GM18909 (cell line): ENCODE measurements at regions not wholly inside any gene's neighbourhood (a gene's known extent, or its start where the extent isn't known, plus 50 kb on each side); places are given as distances from the start of the nearest gene placed in this dataset.

Source experiments
- ATAC-seq: cut with Tn5 transposase; IDR thresholded peaks from one replicate; pipeline ENCODE4 v1.9.1; 2021; ENCODE audit warnings: mild to moderate bottlenecking; ENCODE audit not compliant: unreplicated experiment, poor library complexity

GRCh38 chr1:5274527-5274926, 620.1 kb downstream of the AJAP1 start:
- ATAC-seq: no peak

GRCh38 chr1:5273280-5274003, 619.0 kb downstream of the AJAP1 start:
- no peak for ATAC-seq

- no peak for ATAC-seq
Measured at GRCh38 chr1:5272325-5272724, 617.9 kb downstream of the AJAP1 start.

- no peak for ATAC-seq
Measured at GRCh38 chr1:5271264-5271663, 616.9 kb downstream of the AJAP1 start.

- no peak for ATAC-seq
Measured at GRCh38 chr1:5269901-5270300, 615.5 kb downstream of the AJAP1 start.

GRCh38 chr1:5267603-5268235, 613.3 kb downstream of the AJAP1 start:
- ATAC-seq: no peak

GRCh38 chr1:5265438-5266075, 611.1 kb downstream of the AJAP1 start:
- no peak for ATAC-seq

GRCh38 chr1:5264476-5264875, 610.1 kb downstream of the AJAP1 start:
- ATAC-seq: no peak

GRCh38 chr1:5256793-5257192, 602.4 kb downstream of the AJAP1 start:
- no peak for ATAC-seq

GRCh38 chr1:5254975-5255374, 600.6 kb downstream of the AJAP1 start:
- ATAC-seq: no peak

GRCh38 chr1:5254131-5254725, 599.8 kb downstream of the AJAP1 start:
- ATAC-seq: no peak

- no peak for ATAC-seq
Measured at GRCh38 chr1:5253036-5253435, 598.6 kb downstream of the AJAP1 start.

- ATAC-seq: no peak
Measured at GRCh38 chr1:5250336-5250735, 595.9 kb downstream of the AJAP1 start.

- no peak for ATAC-seq
Measured at GRCh38 chr1:5245348-5245747, 590.9 kb downstream of the AJAP1 start.

- ATAC-seq: no peak
Measured at GRCh38 chr1:5244631-5245285, 590.3 kb downstream of the AJAP1 start.

GRCh38 chr1:5242850-5243249, 588.4 kb downstream of the AJAP1 start:
- no peak for ATAC-seq

GRCh38 chr1:5239911-5240310, 585.5 kb downstream of the AJAP1 start:
- ATAC-seq: no peak

- ATAC-seq: no peak
Measured at GRCh38 chr1:5238351-5239130, 584.1 kb downstream of the AJAP1 start.

GRCh38 chr1:5235355-5235899, 581.0 kb downstream of the AJAP1 start:
- ATAC-seq: no peak

- no peak for ATAC-seq
Measured at GRCh38 chr1:5232537-5232936, 578.1 kb downstream of the AJAP1 start.
